MM.1S (cell line): ENCODE measurements at regions not wholly inside any gene's neighbourhood (a gene's known extent, or its start where the extent isn't known, plus 50 kb on each side); places are given as distances from the start of the nearest gene placed in this dataset.

ENCODE experiments used
- EZH2phosphoT487 ChIP-seq: fragments of 300-600 bp; sonication (generic); IDR thresholded peaks from 2 replicates; pipeline ENCODE4 v1.6.1; 2018; ENCODE audit warnings: antibody characterized with exemption, low read length
- TF ChIP-seq, protein P1 (sequence below): fragments of 300-600 bp; sonication (generic); IDR thresholded peaks from 2 replicates; pipeline ENCODE4 v1.5.1; 2016; ENCODE audit warnings: antibody characterized with exemption, low read length, mixed read lengths

DNA sequence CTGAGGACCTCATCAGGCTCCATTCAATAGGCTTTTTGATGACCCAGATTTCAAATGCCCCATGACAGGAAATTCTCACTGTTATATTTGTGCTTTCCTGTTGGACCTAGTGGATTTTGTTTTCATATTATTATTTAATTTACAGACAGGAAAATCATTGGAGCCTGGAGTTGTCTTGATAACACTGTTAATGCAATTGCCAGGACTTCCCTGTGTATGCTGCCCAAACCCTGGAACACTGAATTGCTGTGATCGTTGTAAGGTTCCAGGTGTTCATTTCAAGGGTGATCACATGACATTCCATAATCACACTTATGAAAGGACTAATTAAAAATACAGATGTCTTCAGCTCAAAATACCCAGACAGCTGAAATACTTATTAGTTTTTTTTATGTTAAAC lies 783.2 kb downstream of the DHX35 start:
- TF ChIP-seq, protein P1, sequence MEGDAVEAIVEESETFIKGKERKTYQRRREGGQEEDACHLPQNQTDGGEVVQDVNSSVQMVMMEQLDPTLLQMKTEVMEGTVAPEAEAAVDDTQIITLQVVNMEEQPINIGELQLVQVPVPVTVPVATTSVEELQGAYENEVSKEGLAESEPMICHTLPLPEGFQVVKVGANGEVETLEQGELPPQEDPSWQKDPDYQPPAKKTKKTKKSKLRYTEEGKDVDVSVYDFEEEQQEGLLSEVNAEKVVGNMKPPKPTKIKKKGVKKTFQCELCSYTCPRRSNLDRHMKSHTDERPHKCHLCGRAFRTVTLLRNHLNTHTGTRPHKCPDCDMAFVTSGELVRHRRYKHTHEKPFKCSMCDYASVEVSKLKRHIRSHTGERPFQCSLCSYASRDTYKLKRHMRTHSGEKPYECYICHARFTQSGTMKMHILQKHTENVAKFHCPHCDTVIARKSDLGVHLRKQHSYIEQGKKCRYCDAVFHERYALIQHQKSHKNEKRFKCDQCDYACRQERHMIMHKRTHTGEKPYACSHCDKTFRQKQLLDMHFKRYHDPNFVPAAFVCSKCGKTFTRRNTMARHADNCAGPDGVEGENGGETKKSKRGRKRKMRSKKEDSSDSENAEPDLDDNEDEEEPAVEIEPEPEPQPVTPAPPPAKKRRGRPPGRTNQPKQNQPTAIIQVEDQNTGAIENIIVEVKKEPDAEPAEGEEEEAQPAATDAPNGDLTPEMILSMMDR = no peak
- no peak for TF ChIP-seq EZH2phosphoT487
